ENCODE measurements at regions not wholly inside any gene's neighbourhood (a gene's known extent, or its start where the extent isn't known, plus 50 kb on each side); places are given as distances from the start of the nearest gene placed in this dataset.

DNA sequence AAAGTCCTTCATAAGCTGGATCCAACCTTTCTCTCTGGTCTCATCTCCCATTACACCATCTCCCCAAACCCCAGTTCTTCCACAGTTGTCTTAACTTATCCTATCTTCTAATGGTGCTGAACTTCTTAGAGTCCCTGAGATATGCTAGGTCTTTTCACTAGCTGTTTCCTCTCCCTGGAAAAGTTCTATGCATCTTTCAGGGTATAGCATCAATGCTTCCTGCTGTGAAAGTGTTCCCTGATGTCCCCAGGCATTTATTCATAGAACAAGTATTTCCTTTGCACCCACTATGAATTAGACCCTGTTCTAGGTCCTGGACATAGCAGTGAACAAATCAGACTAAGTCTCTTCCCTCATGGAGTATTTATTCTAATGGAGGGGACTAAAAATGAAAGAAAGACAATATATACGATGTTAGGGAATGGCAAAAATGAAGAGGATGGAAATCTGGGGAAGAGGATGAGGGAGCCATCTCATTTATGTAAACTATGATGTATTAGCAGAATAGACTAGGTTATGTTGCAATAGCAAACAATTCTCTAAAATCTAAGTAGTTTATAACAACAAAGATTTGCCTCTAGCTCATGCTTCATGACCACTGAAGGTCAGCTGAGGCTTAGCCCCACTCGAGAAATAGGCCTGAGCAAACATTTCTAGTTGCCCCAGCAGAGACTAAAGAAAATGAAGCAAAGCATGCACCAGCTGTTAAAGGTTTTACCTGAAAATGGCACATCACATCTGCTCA, 120.0 kb downstream of the CYSLTR2 start:
- H3K27ac ChIP-seq (ENCODE audit: low read depth in 1 of 2, low read length in 1 of 2), result no peak overlapping the region
- TF ChIP-seq, protein P1, sequence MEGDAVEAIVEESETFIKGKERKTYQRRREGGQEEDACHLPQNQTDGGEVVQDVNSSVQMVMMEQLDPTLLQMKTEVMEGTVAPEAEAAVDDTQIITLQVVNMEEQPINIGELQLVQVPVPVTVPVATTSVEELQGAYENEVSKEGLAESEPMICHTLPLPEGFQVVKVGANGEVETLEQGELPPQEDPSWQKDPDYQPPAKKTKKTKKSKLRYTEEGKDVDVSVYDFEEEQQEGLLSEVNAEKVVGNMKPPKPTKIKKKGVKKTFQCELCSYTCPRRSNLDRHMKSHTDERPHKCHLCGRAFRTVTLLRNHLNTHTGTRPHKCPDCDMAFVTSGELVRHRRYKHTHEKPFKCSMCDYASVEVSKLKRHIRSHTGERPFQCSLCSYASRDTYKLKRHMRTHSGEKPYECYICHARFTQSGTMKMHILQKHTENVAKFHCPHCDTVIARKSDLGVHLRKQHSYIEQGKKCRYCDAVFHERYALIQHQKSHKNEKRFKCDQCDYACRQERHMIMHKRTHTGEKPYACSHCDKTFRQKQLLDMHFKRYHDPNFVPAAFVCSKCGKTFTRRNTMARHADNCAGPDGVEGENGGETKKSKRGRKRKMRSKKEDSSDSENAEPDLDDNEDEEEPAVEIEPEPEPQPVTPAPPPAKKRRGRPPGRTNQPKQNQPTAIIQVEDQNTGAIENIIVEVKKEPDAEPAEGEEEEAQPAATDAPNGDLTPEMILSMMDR (IDR thresholded peaks at IDR 0.05; ENCODE audit: control extremely low read depth, extremely low read depth), result no peak
- no peaks in the 10 kb centered on the region for H3K4me1 ChIP-seq (ENCODE audit: control insufficient read depth in 5 of 5, insufficient read depth in 5 of 5, low read length in 5 of 5)
- H3K36me3 ChIP-seq (ENCODE audit: control insufficient read depth in 4 of 4, insufficient read depth in 4 of 4, low read length in 4 of 4), result no peaks in the 10 kb centered on the region
- H3K9ac ChIP-seq (ENCODE audit: insufficient read depth in 1 of 2, low read length in 2 of 2), result no peak overlapping the region
- H3K27me3 ChIP-seq (ENCODE audit: control insufficient read depth in 3 of 3, insufficient read depth in 3 of 3, low read length in 2 of 3), result no peaks in the 10 kb centered on the region
- H3K4me3 ChIP-seq, result no peak overlapping the region
- H3K9me3 ChIP-seq (ENCODE audit: control insufficient read depth in 4 of 4, insufficient read depth in 3 of 4, low read length in 3 of 4), result no peaks in the 10 kb centered on the region
- 73 to 90% methylated on average over 2 of the region's 2 CpGs for WGBS, 2 donors
- ATAC-seq (ENCODE audit: insufficient read depth, low FRiP score), result no peak
- DNase-seq, result no peak

DNA sequence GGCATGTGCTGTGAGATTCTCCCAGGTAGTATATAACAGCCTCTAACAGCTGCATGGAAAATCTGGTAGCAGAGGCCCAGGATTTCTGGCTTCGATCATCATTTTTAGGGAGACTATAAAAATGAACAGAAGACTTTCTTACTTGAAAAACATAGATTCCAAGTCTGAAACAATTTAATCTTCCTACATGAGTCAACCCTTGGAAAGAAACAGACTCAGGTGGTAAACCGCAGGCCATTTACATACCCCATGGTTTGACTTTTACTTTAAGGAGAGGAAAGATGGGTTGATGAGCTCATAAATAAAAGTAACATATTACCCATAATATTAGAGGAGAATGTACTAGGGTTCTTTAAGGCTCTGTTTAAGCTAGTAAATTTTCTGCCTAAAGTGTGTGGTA, 121.6 kb downstream of the CYSLTR2 start:
- 91 to 100% methylated on average over 2 of the region's 2 CpGs for WGBS, 2 donors
- H3K9ac ChIP-seq (ENCODE audit: insufficient read depth in 1 of 2, low read length in 2 of 2), result no peak overlapping the region
- no peaks in the 10 kb centered on the region for H3K4me1 ChIP-seq (ENCODE audit: control insufficient read depth in 5 of 5, insufficient read depth in 5 of 5, low read length in 5 of 5)
- no peak overlapping the region for H3K4me3 ChIP-seq
- DNase-seq, result no peak
- no peak overlapping the region for H3K27ac ChIP-seq (ENCODE audit: low read depth in 1 of 2, low read length in 1 of 2)
- no peak for ATAC-seq (ENCODE audit: insufficient read depth, low FRiP score)
- no peaks in the 10 kb centered on the region for H3K27me3 ChIP-seq (ENCODE audit: control insufficient read depth in 3 of 3, insufficient read depth in 3 of 3, low read length in 2 of 3)
- TF ChIP-seq, protein P1 (IDR thresholded peaks at IDR 0.05; ENCODE audit: control extremely low read depth, extremely low read depth), result no peak
- H3K36me3 ChIP-seq (ENCODE audit: control insufficient read depth in 4 of 4, insufficient read depth in 4 of 4, low read length in 4 of 4), result no peaks in the 10 kb centered on the region
- H3K9me3 ChIP-seq (ENCODE audit: control insufficient read depth in 4 of 4, insufficient read depth in 3 of 4, low read length in 3 of 4), result peaks cover 0 to 5% (median 3%) of the 10 kb centered on the region in 4 donors

DNA sequence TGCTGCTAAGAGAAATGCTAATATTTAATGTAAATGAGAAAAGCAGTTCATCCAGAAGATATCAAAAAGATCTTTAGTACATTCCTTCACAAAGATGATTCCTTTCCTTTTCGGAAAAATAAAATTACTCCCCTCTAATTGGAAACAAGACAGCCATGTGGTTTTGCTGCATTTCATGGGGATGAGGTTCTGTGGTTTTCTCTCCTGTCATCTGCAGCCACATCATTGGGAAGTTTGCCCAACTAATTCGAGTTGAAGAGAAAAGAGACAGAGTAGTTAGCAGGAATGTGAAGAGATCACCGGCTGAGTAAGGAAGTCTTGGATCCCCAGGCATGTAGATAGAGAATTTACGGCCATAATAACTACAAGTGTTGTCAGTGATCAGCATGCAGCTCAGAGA, 122.1 kb downstream of the CYSLTR2 start:
- Histone ChIP-seq H3K27me3 (ENCODE audit: control insufficient read depth in 3 of 3, insufficient read depth in 3 of 3, low read length in 2 of 3) (no peaks in the 10 kb centered on the region), H3K4me1 (ENCODE audit: control insufficient read depth in 5 of 5, insufficient read depth in 5 of 5, low read length in 5 of 5) (no peaks in the 10 kb centered on the region), H3K9ac (ENCODE audit: insufficient read depth in 1 of 2, low read length in 2 of 2) (no peak overlapping the region), H3K4me3 (no peak overlapping the region), H3K9me3 (ENCODE audit: control insufficient read depth in 4 of 4, insufficient read depth in 3 of 4, low read length in 3 of 4) (peaks cover 0 to 5% (median 3%) of the 10 kb centered on the region in 4 donors), H3K36me3 (ENCODE audit: control insufficient read depth in 4 of 4, insufficient read depth in 4 of 4, low read length in 4 of 4) (no peaks in the 10 kb centered on the region), H3K27ac (ENCODE audit: low read depth in 1 of 2, low read length in 1 of 2) (no peak overlapping the region)
- DNase-seq (no peak), ATAC-seq (ENCODE audit: insufficient read depth, low FRiP score) (no peak)
- TF ChIP-seq, protein P1 (IDR thresholded peaks at IDR 0.05; ENCODE audit: control extremely low read depth, extremely low read depth), result no peak
- WGBS, 2 donors, result 61 to 66% methylated on average over 4 of the region's 4 CpGs

DNA sequence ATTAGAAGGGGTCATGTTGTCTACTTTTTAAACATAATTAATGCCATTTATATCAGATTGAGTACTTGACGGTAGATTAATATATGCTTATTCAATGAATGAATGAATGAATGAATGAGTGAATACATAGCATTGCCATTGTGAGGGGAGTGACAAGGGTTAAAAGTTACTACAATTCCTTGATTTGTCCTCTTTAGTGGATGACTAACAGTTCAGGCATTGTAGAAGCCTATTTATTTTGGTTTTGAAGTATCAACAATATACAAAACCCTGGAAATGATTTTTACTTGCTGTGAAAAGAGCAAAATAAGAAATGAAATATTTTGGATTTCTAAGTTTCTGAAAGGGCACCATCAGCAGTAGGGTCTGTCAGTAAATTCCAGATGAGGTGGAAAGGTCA, 122.7 kb downstream of the CYSLTR2 start:
- WGBS, 2 donors, result 92 to 98% methylated on average over 1 of the region's 1 CpG
- H3K27ac ChIP-seq (ENCODE audit: low read depth in 1 of 2, low read length in 1 of 2), result no peak overlapping the region

More for the DNA sequence above, 122.7 kb downstream of the CYSLTR2 start:
- Histone ChIP-seq H3K36me3 (ENCODE audit: control insufficient read depth in 4 of 4, insufficient read depth in 4 of 4, low read length in 4 of 4) (no peaks in the 10 kb centered on the region), H3K9ac (ENCODE audit: insufficient read depth in 1 of 2, low read length in 2 of 2) (no peak overlapping the region), H3K4me3 (no peak overlapping the region), H3K9me3 (ENCODE audit: control insufficient read depth in 4 of 4, insufficient read depth in 3 of 4, low read length in 3 of 4) (peaks cover 0 to 6% (median 4%) of the 10 kb centered on the region in 4 donors), H3K4me1 (ENCODE audit: control insufficient read depth in 5 of 5, insufficient read depth in 5 of 5, low read length in 5 of 5) (no peaks in the 10 kb centered on the region), H3K27me3 (ENCODE audit: control insufficient read depth in 3 of 3, insufficient read depth in 3 of 3, low read length in 2 of 3) (no peaks in the 10 kb centered on the region)
- TF ChIP-seq, protein P1 (IDR thresholded peaks at IDR 0.05; ENCODE audit: control extremely low read depth, extremely low read depth), result no peak
- ATAC-seq (ENCODE audit: insufficient read depth, low FRiP score) (no peak), DNase-seq (no peak)

All from lung (tissue), 11 donors.